OCI-LY3 (cell line): ENCODE measurements at regions not wholly inside any gene's neighbourhood (a gene's known extent, or its start where the extent isn't known, plus 50 kb on each side); places are given as distances from the start of the nearest gene placed in this dataset.

Experiments
- H2AFZ ChIP-seq: fragments of 200-600, 300-600 bp; shearing (Covaris generic); 2 replicates; pipeline ENCODE4 v1.6.0; 2014; ENCODE audit warnings: antibody characterized with exemption, low read depth, low read length
- H3K27ac ChIP-seq: fragments of 200-600, 300-600 bp; sonication (generic); 2 replicates; pipeline ENCODE4 v1.5.1; 2014; ENCODE audit warnings: mild to moderate bottlenecking, low read length, moderate library complexity, mixed read lengths
- H3K27me3 ChIP-seq: fragments of 200-600, 300-600 bp; sonication (generic); 2 replicates; pipeline ENCODE4 v1.6.1; 2014; ENCODE audit warnings: low read depth, low read length, mixed read lengths
- H3K36me3 ChIP-seq: fragments of 200-600, 300-600 bp; sonication (generic); replicated peaks from 2 replicates; pipeline ENCODE3; 2014; ENCODE audit warnings: low read depth, low read length, mixed read lengths
- H3K4me1 ChIP-seq: fragments of 300-600, 200-600 bp; sonication (generic); 2 replicates; pipeline ENCODE4 v1.6.1; 2014; ENCODE audit warnings: low read length, mixed read lengths
- H3K4me2 ChIP-seq: fragments of 200-600, 300-600 bp; sonication (generic); 2 replicates; pipeline ENCODE4 v1.6.1; 2014; ENCODE audit warnings: low read length, mixed read lengths
- H3K4me3 ChIP-seq: fragments of 300-600, 200-600 bp; sonication (generic); 2 replicates; pipeline ENCODE4 v1.5.1; 2014; ENCODE audit warnings: antibody characterized with exemption, mild to moderate bottlenecking, low read length, moderate library complexity
- H3K79me2 ChIP-seq: fragments of 300-600, 200-600 bp; shearing (Covaris generic); 2 replicates; pipeline ENCODE4 v1.6.1; 2014; ENCODE audit warnings: mild to moderate bottlenecking, low read length, mixed read lengths
- H3K9ac ChIP-seq: fragments of 300-600, 200-600 bp; shearing (Covaris generic); 2 replicates; pipeline ENCODE4 v1.6.0; 2014; ENCODE audit warnings: mild to moderate bottlenecking, low read length, moderate library complexity
- H3K9me3 ChIP-seq: fragments of 200-600, 300-600 bp; shearing (Covaris generic); 2 replicates; pipeline ENCODE4 v1.6.1; 2014; ENCODE audit warnings: low read length, mixed read lengths; ENCODE audit not compliant: insufficient read depth
- H4K20me1 ChIP-seq: fragments of 200-600, 300-600 bp; sonication (generic); 2 replicates; pipeline ENCODE4 v1.6.1; 2016; ENCODE audit warnings: low read length, mixed read lengths; ENCODE audit not compliant: insufficient read depth
- CTCF ChIP-seq: fragments of 200-600, 300-600 bp; sonication (generic); IDR thresholded peaks from 2 replicates; pipeline ENCODE4 v1.5.1; 2014; ENCODE audit warnings: antibody characterized with exemption, low read length, low read depth
- EZH2phosphoT487 ChIP-seq: fragments of 200-600 bp; shearing (Covaris generic); IDR thresholded peaks from 2 replicates; pipeline ENCODE4 v1.6.1; 2018; ENCODE audit warnings: antibody characterized with exemption, mixed run types, low read depth

DNA sequence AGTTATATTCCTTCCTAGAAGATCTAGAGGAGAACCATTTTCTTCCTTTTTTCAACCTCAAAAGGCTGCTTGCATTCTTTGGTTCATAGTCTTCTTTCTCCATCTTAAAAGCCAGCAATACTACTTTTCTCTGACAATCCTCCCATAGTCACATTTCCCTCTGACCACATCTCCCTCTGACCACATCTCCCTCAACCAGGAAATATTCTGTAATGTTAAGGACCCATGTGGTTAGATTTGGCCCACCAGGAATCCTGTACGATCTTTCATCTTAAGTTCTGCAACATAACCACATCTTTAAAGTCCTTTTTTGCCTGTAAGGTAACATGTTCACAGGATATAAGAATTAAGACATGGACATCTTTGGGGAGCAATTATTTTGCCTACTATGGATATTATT lies 179.4 kb upstream of the SPEF2 start:
- no peaks in the 10 kb centered on the region for H3K36me3 ChIP-seq
- no peaks in the 10 kb centered on the region for H3K27me3 ChIP-seq
- H2AFZ ChIP-seq = no peak overlapping the region
- no peak overlapping the region for H3K27ac ChIP-seq
- no peak for TF ChIP-seq EZH2phosphoT487
- TF ChIP-seq CTCF = no peak
- H4K20me1 ChIP-seq = no peaks in the 10 kb centered on the region
- no peaks in the 10 kb centered on the region for H3K79me2 ChIP-seq
- H3K9ac ChIP-seq = no peak overlapping the region
- H3K4me2 ChIP-seq = no peak overlapping the region
- H3K4me3 ChIP-seq = no peak overlapping the region
- no peaks in the 10 kb centered on the region for H3K9me3 ChIP-seq
- peaks cover 6% of the 10 kb centered on the region for H3K4me1 ChIP-seq

DNA sequence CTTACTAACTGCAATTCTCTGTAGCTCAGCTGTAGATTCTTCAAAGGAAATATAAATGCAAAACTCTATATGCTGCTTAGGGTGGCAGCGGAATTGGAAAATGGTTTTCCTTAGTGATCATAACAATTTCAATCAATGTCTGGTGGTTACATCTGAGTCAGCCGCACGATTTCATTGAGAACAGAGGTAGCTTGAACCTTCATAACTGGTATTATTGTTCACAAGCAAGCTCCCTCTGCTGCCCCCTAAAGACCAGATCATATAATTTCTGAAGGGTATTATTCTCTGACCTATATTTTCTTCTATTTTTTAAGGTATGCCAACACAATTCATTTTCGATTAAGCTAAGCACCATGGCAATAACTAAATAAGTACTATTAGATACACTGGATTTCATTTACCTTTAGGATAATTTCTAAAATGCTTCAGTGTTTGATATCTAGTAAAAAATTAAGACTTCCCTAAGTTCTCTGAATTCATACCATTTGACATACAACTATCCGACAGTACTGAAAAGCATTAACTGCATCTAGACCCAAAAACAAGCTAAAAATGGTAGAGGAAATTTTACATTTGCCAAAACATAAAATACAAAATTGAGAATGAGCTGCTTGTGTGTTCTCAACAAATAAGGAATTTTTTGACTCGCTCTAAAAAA lies 181.1 kb upstream of the SPEF2 start:
- no peaks in the 10 kb centered on the region for H3K9me3 ChIP-seq
- TF ChIP-seq CTCF (peak; percentile 59), EZH2phosphoT487 (no peak)
- H4K20me1 ChIP-seq = no peaks in the 10 kb centered on the region
- H2AFZ ChIP-seq = no peak overlapping the region
- no peak overlapping the region for H3K9ac ChIP-seq
- H3K79me2 ChIP-seq = no peaks in the 10 kb centered on the region
- no peak overlapping the region for H3K27ac ChIP-seq
- no peaks in the 10 kb centered on the region for H3K27me3 ChIP-seq
- H3K4me1 ChIP-seq = peaks cover 6% of the 10 kb centered on the region
- peak overlapping the region; percentile 30; the same call in 1 of the 2 replicates for H3K4me2 ChIP-seq
- no peak overlapping the region for H3K4me3 ChIP-seq
- no peaks in the 10 kb centered on the region for H3K36me3 ChIP-seq

DNA sequence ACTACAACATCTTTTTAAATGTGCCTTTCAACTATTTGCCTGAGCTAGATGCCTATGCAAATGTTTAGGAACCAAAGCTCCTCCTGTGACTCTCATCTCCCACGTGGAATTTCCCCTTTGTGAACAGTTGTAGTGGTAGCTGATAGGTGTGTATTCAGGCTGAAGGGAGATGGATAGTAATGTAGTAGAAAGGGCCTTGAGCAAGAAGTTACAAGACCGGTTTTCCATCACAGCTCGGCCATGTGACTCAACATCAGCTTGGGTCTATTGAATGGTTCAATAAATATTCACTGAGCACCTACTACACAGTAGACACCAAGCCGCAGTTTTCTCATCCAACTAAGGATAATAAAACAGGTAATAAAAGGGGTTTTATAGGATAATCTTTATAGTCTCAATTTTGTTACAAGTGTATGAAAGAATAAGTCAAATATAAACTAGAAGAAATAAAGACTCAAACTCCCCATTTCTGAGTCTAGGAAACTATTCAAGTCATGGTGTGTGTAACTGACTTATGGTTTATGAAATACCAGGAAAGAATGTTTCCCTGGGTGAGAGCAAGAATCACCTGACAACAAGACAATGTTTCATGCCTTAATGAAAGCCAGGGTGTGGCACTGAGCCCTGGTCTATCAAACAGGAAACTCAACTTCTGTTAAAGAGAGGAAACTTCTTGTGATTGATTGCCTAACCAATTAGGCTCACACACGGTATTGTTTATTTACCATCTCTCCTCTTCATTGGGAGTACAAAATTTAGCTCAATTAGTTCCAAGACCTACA lies 187.1 kb upstream of the SPEF2 start:
- no peaks in the 10 kb centered on the region for H3K79me2 ChIP-seq
- no peak overlapping the region for H3K4me2 ChIP-seq
- TF ChIP-seq CTCF (no peak), EZH2phosphoT487 (no peak)

DNA sequence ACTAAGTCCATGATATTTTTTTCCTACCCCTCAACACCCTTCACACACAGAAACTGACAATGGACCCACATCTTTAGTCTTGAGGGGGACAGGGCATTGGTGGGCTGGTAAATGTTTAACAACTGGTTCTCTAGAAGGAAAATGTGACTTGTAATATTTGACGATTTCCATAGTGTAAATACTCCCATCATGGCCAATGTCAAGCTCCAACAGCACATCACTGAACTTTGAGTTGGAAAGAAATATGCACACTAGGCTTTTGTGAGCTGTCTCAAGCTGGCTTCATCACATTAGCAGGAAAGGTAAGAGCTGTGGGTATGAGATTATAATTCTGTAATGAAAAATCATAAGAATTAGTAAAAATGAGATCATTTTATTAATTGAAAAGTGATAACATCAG lies 189.9 kb upstream of the PRLR start:
- no peak overlapping the region for H2AFZ ChIP-seq
- H3K27ac ChIP-seq = no peak overlapping the region
- no peak overlapping the region for H3K4me3 ChIP-seq
- H3K4me1 ChIP-seq = peaks cover 7% of the 10 kb centered on the region
- no peak for TF ChIP-seq EZH2phosphoT487
- TF ChIP-seq CTCF = no peak
- no peaks in the 10 kb centered on the region for H3K9me3 ChIP-seq
- H3K4me2 ChIP-seq = no peak overlapping the region
- no peaks in the 10 kb centered on the region for H3K36me3 ChIP-seq
- H4K20me1 ChIP-seq = no peaks in the 10 kb centered on the region
- H3K9ac ChIP-seq = no peak overlapping the region
- H3K79me2 ChIP-seq = no peaks in the 10 kb centered on the region
- H3K27me3 ChIP-seq = no peaks in the 10 kb centered on the region

More for the DNA sequence above, 187.1 kb upstream of the SPEF2 start:
- Histone ChIP-seq H3K4me3 (no peak overlapping the region), H2AFZ (no peak overlapping the region), H3K9ac (no peak overlapping the region), H3K27ac (no peak overlapping the region), H3K36me3 (no peaks in the 10 kb centered on the region), H3K4me1 (no peaks in the 10 kb centered on the region), H3K27me3 (no peaks in the 10 kb centered on the region), H3K9me3 (no peaks in the 10 kb centered on the region), H4K20me1 (no peaks in the 10 kb centered on the region)
